RWPE2 (cell line): ENCODE measurements at regions not wholly inside any gene's neighbourhood (a gene's known extent, or its start where the extent isn't known, plus 50 kb on each side); places are given as distances from the start of the nearest gene placed in this dataset.

ENCODE experiments used
- ATAC-seq: fragments of 200-7000 bp; cut with Tn5 transposase; 3 replicates; pipeline ENCODE4 v1.9.1; 2021; ENCODE audit warnings: low read depth
- DNase-seq: peaks from one replicate; pipeline ENCODE4 v3.0.0-alpha.2; 2020; ENCODE audit warnings: low spot score
- H3K27ac ChIP-seq: fragments of 450-650 bp; 2 replicates; pipeline ENCODE4 v1.5.1; 2017; ENCODE audit warnings: mild to moderate bottlenecking; ENCODE audit not compliant: poor library complexity, severe bottlenecking
- H3K27me3 ChIP-seq: fragments of 250-450 bp; sonication (Bioruptor Pico); 2 replicates; pipeline ENCODE4 v1.5.1; 2021; ENCODE audit warnings: mild to moderate bottlenecking, moderate library complexity; ENCODE audit not compliant: insufficient read depth, poor library complexity, severe bottlenecking
- H3K36me3 ChIP-seq: fragments of 250-450 bp; sonication (Bioruptor Pico); 2 replicates; pipeline ENCODE4 v1.5.1; 2020; ENCODE audit warnings: low read depth, mild to moderate bottlenecking, moderate library complexity
- H3K4me1 ChIP-seq: fragments of 250-450 bp; sonication (Bioruptor Pico); 2 replicates; pipeline ENCODE4 v1.5.1; 2021; ENCODE audit warnings: mild to moderate bottlenecking, moderate library complexity; ENCODE audit not compliant: insufficient read depth, poor library complexity, severe bottlenecking
- H3K4me3 ChIP-seq: fragments of 250-450 bp; sonication (Bioruptor Pico); 2 replicates; pipeline ENCODE4 v1.5.1; 2021; ENCODE audit warnings: mild to moderate bottlenecking, moderate library complexity; ENCODE audit not compliant: severe bottlenecking
- H3K9me3 ChIP-seq: fragments of 250-450 bp; sonication (Bioruptor Pico); 2 replicates; pipeline ENCODE4 v1.5.1; 2021; ENCODE audit warnings: mild to moderate bottlenecking, moderate library complexity; ENCODE audit not compliant: severe bottlenecking
- TF ChIP-seq, protein P1 (sequence below): fragments of 450-650 bp; IDR thresholded peaks from one replicate; pipeline ENCODE4 v1.5.1; 2017; ENCODE audit warnings: mild to moderate bottlenecking, moderate library complexity; ENCODE audit not compliant: poor library complexity, severe bottlenecking

DNA sequence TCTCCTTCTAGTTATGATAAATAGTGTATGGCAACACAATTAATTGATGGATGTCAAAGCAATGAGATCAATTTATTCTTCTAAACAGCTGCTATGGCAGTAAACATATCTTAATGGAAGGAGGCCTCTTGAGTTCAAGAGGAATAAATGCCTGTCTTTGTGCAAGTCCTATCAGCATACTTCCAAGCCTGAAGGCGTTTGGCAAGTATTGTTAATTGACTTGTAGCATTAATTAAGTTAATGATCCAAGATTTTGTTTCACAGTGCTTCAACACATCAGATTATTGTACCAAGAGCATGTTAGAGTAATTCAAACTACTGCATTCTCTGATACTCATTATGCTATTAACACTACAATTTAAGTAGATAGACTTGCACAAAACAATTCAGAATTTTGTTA lies 144.8 kb downstream of the FAT4 start:
- ATAC-seq: no peak

DNA sequence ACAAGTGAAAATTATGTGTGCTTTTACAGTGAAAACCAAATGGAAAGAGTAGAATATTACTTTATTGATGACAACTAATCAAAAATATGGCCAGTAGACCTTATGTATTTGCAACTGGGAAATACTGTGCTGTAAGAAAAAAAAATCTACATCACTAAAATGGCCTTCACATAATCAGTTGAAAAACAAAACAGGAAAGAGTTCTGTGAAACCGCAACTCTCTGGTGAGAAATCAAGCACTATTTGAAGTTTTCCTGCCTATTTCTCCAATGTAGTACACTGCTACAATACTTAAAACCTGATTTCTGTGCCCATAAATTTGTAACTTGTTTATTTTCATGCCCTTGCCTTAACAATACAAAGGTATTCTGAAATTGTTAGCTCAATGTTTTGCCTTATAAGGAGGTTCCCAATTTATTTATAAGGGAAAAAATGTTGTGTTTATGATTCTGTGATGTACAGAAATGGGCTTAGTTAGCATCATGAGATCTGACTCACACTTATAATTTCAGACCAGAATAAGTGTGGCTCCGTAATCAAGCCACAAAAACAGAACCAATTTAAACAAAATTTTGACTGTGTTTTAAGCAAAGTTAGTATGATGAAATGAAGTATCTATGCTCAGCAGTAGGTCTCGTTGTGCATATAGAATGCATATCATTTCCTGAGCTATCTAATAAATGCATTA lies 147.1 kb downstream of the FAT4 start:
- Histone ChIP-seq H3K4me1 (no peaks in the 10 kb centered on the region), H3K27ac (no peak overlapping the region), H3K36me3 (no peaks in the 10 kb centered on the region), H3K4me3 (no peak overlapping the region), H3K27me3 (no peaks in the 10 kb centered on the region), H3K9me3 (no peaks in the 10 kb centered on the region)
- TF ChIP-seq, protein P1, sequence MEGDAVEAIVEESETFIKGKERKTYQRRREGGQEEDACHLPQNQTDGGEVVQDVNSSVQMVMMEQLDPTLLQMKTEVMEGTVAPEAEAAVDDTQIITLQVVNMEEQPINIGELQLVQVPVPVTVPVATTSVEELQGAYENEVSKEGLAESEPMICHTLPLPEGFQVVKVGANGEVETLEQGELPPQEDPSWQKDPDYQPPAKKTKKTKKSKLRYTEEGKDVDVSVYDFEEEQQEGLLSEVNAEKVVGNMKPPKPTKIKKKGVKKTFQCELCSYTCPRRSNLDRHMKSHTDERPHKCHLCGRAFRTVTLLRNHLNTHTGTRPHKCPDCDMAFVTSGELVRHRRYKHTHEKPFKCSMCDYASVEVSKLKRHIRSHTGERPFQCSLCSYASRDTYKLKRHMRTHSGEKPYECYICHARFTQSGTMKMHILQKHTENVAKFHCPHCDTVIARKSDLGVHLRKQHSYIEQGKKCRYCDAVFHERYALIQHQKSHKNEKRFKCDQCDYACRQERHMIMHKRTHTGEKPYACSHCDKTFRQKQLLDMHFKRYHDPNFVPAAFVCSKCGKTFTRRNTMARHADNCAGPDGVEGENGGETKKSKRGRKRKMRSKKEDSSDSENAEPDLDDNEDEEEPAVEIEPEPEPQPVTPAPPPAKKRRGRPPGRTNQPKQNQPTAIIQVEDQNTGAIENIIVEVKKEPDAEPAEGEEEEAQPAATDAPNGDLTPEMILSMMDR: no peak
- DNase-seq: no peak
- ATAC-seq: no peak

More for the DNA sequence above, 144.8 kb downstream of the FAT4 start:
- H3K27ac ChIP-seq: no peak overlapping the region
- DNase-seq: no peak
- no peaks in the 10 kb centered on the region for H3K27me3 ChIP-seq
- TF ChIP-seq, protein P1: no peak
- H3K9me3 ChIP-seq: no peaks in the 10 kb centered on the region
- H3K4me3 ChIP-seq: no peak overlapping the region
- no peaks in the 10 kb centered on the region for H3K36me3 ChIP-seq
- H3K4me1 ChIP-seq: no peaks in the 10 kb centered on the region

DNA sequence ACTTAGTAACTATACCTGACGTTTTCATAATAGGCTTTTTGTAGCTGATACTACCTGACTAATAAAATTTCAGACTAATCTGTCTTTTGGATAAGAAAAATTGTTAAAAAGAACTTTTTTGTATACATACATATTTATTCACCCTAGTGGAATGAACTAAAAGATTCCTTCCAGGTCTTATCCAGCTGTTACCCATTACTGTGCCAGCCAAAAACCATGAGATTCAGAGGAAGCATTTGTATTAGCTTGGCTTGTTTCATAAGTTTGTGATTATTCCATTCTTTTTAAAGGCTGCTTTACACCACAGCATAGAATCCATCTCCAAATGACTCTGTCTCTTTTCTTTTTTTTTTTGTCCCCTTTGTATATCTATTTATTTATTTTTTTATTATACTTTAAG lies 149.4 kb downstream of the FAT4 start:
- H3K4me1 ChIP-seq: no peaks in the 10 kb centered on the region
- DNase-seq: no peak
- H3K27ac ChIP-seq: no peak overlapping the region
- no peak for ATAC-seq
- H3K27me3 ChIP-seq: no peaks in the 10 kb centered on the region
- H3K4me3 ChIP-seq: no peak overlapping the region
- TF ChIP-seq, protein P1: no peak
- no peaks in the 10 kb centered on the region for H3K36me3 ChIP-seq
- no peaks in the 10 kb centered on the region for H3K9me3 ChIP-seq

DNA sequence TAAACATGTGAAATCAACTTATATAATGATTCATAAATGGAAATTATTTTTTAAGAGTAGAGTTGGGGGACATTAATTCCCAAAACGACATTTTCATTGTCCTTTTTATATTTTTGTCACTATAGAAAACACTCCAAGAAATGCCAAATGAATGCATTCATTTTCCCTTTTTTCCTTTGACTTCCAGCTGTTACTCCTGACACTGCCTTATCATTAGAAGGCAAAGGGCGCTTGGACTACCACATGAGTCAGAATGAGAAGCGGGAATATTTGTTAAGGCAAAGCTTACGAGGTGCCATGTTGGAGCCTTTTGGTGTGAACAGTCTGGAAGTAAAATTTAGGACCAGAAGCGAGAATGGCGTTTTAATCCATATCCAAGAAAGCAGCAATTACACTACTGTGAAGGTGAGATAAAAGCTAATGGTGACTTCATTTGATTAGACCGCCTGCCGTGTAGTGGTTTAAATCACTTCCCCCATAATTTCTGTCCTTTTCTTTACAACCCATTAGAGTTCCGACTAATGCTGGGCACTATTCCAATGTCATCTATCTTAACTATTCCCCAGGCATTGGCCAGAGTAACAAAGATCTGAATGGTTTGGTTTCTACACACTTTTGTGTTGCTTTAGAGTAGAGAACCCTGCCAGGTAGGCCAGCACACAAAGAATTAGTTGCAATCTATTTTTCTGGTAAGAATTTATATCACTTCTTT lies 166.7 kb downstream of the FAT4 start:
- H3K9me3 ChIP-seq: no peaks in the 10 kb centered on the region
- ATAC-seq (no peak), DNase-seq (no peak)
- no peak overlapping the region for H3K4me3 ChIP-seq
- no peaks in the 10 kb centered on the region for H3K27me3 ChIP-seq
- H3K27ac ChIP-seq: no peak overlapping the region
- H3K4me1 ChIP-seq: no peaks in the 10 kb centered on the region
- TF ChIP-seq, protein P1: no peak
- peaks cover 5% of the 10 kb centered on the region; the same call in 1 of the 2 replicates for H3K36me3 ChIP-seq

DNA sequence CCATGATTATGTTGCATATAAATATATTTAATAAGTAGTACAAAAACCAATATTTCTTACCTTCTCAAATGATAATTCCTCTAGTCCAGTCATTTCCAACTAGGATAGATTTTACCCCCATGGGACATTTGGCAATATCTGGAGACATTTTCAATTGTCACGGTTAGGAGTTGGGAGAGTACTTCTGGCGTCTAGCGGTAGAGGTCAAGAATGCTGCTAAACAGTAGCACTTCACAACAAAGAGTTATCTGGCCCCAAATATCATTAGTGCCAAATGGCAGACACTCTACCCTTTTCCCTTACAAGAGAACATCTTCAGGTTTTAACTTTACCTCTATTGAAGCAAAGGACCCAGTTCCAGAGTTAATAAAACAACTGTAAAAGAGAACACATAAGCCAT lies 168.1 kb downstream of the FAT4 start:
- no peak for ATAC-seq
- no peak overlapping the region for H3K27ac ChIP-seq
- peaks cover 5% of the 10 kb centered on the region; the same call in 1 of the 2 replicates for H3K36me3 ChIP-seq
- H3K4me3 ChIP-seq: no peak overlapping the region
- no peaks in the 10 kb centered on the region for H3K27me3 ChIP-seq
- H3K9me3 ChIP-seq: no peaks in the 10 kb centered on the region
- TF ChIP-seq, protein P1: no peak
- H3K4me1 ChIP-seq: no peaks in the 10 kb centered on the region
- DNase-seq: no peak
